ENCODE measurements at regions not wholly inside any gene's neighbourhood (a gene's known extent, or its start where the extent isn't known, plus 50 kb on each side); places are given as distances from the start of the nearest gene placed in this dataset.
"Not testable (repeated sequence)": the region's sequence is repeated elsewhere in the genome, so short reads cannot be mapped to it uniquely, and the experiment has no call there.

- POLR2A ChIA-PET, CTCF ChIA-PET: not testable (repeated sequence)
These were observed 69.6 kb upstream of the CCDC6 start for GRCh38 chr10:59975918-59976317.

GRCh38 chr10:59971915-59972314 is 65.6 kb upstream of the CCDC6 start:
- POLR2A ChIA-PET, result no interaction called here
- CTCF ChIA-PET, result no interaction called here

- CTCF ChIA-PET, result no interaction called here
- POLR2A ChIA-PET, result no interaction called here
These were observed 64.3 kb upstream of the CCDC6 start for GRCh38 chr10:59970396-59971368.

- ChIA-PET CTCF (no interaction called here), POLR2A (no interaction called here)
These were observed 62.3 kb upstream of the CCDC6 start for GRCh38 chr10:59968705-59969104.

- ChIA-PET CTCF (interaction anchor here (0.9 kb wide), 1 partner anchor 8 kb away, joined by 3 read pairs; no protein-coding TSS in a partner anchor), POLR2A (interaction anchor here (0.6 kb wide), 1 partner anchor 62 kb away, joined by 4 read pairs; no protein-coding TSS in a partner anchor)
These were observed 60.7 kb upstream of the CCDC6 start for GRCh38 chr10:59967079-59967478.

- ChIA-PET CTCF (no interaction called here), POLR2A (interaction anchor here (0.6 kb wide), 1 partner anchor 63 kb away, joined by 4 read pairs; no protein-coding TSS in a partner anchor)
These were observed 59.7 kb upstream of the CCDC6 start for GRCh38 chr10:59965899-59966650.

GRCh38 chr10:59962756-59963155 is 56.4 kb upstream of the CCDC6 start:
- CTCF ChIA-PET, result no interaction called here

GRCh38 chr10:59960751-59961150 is 54.4 kb upstream of the CCDC6 start:
- ChIA-PET POLR2A (no interaction called here), CTCF (no interaction called here)

More at GRCh38 chr10:59962756-59963155, 56.4 kb upstream of the CCDC6 start:
- POLR2A ChIA-PET, result no interaction called here

- POLR2A ChIA-PET, result no interaction called here
- CTCF ChIA-PET, result interaction anchor here (1.1 kb wide), 1 partner anchor 8 kb away, joined by 3 read pairs; no protein-coding TSS in a partner anchor
These were observed 53.2 kb upstream of the CCDC6 start for GRCh38 chr10:59959504-59960018.

- POLR2A ChIA-PET, result no interaction called here
These were observed 52.5 kb upstream of the CCDC6 start for GRCh38 chr10:59958882-59959281.

GRCh38 chr10:59957975-59958374 is 51.6 kb upstream of the CCDC6 start:
- POLR2A ChIA-PET, result no interaction called here
- CTCF ChIA-PET, result no interaction called here

More at GRCh38 chr10:59958882-59959281, 52.5 kb upstream of the CCDC6 start:
- CTCF ChIA-PET, result interaction anchor here (1.1 kb wide), 1 partner anchor 8 kb away, joined by 3 read pairs; no protein-coding TSS in a partner anchor
